ENCODE measurements at regions not wholly inside any gene's neighbourhood (a gene's known extent, or its start where the extent isn't known, plus 50 kb on each side); places are given as distances from the start of the nearest gene placed in this dataset.

GRCh38 chr12:63013302-63013701, 78.4 kb upstream of the PPM1H start (continued):
- no peak for TF ChIP-seq NFE2L1 (CRISPR knock-in tag; IDR thresholded peaks at IDR 0.05)
- TF ChIP-seq AFF4 (CRISPR knock-in tag; IDR thresholded peaks at IDR 0.05; ENCODE audit: borderline replicate concordance), result no peak
- no peak for TF ChIP-seq PRDM15 (CRISPR knock-in tag; IDR thresholded peaks at IDR 0.05)
- no peak for TF ChIP-seq ZBTB21 (CRISPR knock-in tag; IDR thresholded peaks at IDR 0.05; ENCODE audit: borderline replicate concordance)
- no peak for TF ChIP-seq ATF6 (CRISPR knock-in tag; IDR thresholded peaks at IDR 0.05)
- no peak for TF ChIP-seq SP1 (CRISPR knock-in tag; conservative IDR thresholded peaks at IDR 0.05)
- TF ChIP-seq NFATC4 (CRISPR knock-in tag; IDR thresholded peaks at IDR 0.05), result no peak
- no peak for TF ChIP-seq FOXK1 (CRISPR knock-in tag; IDR thresholded peaks at IDR 0.05)

GRCh38 chr12:63010698-63011097, 75.7 kb upstream of the PPM1H start:
- ATAC-seq (no peak), DNase-seq (ENCODE audit: low spot score) (no peak)
- ChIA-PET CTCF (no interaction called here), POLR2A (no interaction called here)
- H3K4me3 Mint-ChIP-seq, result no peak overlapping the region
- H3K36me3 Mint-ChIP-seq, result no peaks in the 10 kb centered on the region
- H3K4me1 Mint-ChIP-seq, result peaks cover 8% of the 10 kb centered on the region
- no peaks in the 10 kb centered on the region for H3K27me3 Mint-ChIP-seq (ENCODE audit: low read depth)
- no peak overlapping the region for H3K27ac Mint-ChIP-seq
- no peaks in the 10 kb centered on the region for H3K9me3 Mint-ChIP-seq
- TF ChIP-seq ZNF232 (CRISPR knock-in tag; IDR thresholded peaks at IDR 0.05) (no peak), FOXP4 (CRISPR knock-in tag; IDR thresholded peaks at IDR 0.05) (no peak), NFE2L1 (CRISPR knock-in tag; IDR thresholded peaks at IDR 0.05) (no peak), NFYB (CRISPR knock-in tag; conservative IDR thresholded peaks at IDR 0.05; ENCODE audit: low read depth) (no peak), MLX (CRISPR knock-in tag; IDR thresholded peaks at IDR 0.05) (no peak), RORB (CRISPR knock-in tag; IDR thresholded peaks at IDR 0.05) (no peak), NR2C2 (CRISPR knock-in tag; IDR thresholded peaks at IDR 0.05) (no peak), ZNF416 (CRISPR knock-in tag; IDR thresholded peaks at IDR 0.05) (no peak), ZNF425 (CRISPR knock-in tag; conservative IDR thresholded peaks at IDR 0.05) (no peak), ATF6 (CRISPR knock-in tag; IDR thresholded peaks at IDR 0.05) (no peak), MAX (CRISPR knock-in tag; IDR thresholded peaks at IDR 0.05) (no peak)
